HG03378 (cell line): ENCODE measurements at regions not wholly inside any gene's neighbourhood (a gene's known extent, or its start where the extent isn't known, plus 50 kb on each side); places are given as distances from the start of the nearest gene placed in this dataset.
"Not testable (repeated sequence)": the region's sequence is repeated elsewhere in the genome, so short reads cannot be mapped to it uniquely, and the experiment has no call there.

ENCODE experiments used
- ATAC-seq: cut with Tn5 transposase; IDR thresholded peaks from one replicate; pipeline ENCODE4 v1.9.1; 2021; ENCODE audit warnings: mild to moderate bottlenecking, moderate library complexity; ENCODE audit not compliant: unreplicated experiment

GRCh38 chr15:20022349-20022748 lies 519.3 kb downstream of the GOLGA6L6 start:
- ATAC-seq: not testable (repeated sequence)

DNA sequence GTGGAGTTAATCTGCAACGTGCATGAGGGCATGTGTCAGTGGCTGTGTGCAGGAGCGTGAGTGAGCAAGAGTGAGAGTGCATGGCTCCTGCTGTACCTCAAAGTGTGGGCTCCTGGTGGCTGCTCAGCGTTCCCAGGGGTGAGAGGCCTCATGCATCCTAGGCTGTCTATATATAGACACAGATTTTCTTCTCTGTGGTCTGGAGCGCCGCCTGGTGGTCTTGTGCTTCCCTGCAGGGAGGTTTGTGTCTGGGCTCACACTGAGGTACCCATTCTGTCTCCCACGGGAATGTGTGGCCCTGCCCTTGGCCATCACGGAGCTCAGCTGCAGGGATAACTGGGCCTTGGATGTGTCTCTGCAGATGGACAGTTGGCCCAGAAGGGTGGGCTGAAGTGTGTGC lies 520.2 kb downstream of the GOLGA6L6 start:
- peak; percentile 55 for ATAC-seq

DNA sequence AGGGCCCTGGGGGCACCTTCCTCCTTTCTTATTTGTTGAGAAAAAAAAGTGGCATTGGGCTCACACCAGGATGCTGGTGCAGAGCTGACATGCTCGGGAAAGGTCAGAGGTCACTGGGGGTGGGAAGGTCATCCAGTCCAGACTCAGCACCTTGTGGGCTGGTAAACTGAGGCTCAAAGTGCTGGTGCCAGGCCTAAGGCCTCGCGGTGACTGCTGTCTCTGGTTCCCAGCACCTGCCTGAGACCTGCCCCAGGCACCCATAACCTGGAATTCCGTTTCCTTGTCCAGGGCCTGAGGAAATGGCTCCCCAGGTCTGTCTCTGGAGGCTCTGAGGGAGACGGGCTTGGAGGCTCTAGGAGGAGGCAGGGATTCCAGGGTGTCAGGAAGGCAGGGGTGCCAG lies 521.0 kb downstream of the GOLGA6L6 start:
- not testable (repeated sequence) for ATAC-seq

DNA sequence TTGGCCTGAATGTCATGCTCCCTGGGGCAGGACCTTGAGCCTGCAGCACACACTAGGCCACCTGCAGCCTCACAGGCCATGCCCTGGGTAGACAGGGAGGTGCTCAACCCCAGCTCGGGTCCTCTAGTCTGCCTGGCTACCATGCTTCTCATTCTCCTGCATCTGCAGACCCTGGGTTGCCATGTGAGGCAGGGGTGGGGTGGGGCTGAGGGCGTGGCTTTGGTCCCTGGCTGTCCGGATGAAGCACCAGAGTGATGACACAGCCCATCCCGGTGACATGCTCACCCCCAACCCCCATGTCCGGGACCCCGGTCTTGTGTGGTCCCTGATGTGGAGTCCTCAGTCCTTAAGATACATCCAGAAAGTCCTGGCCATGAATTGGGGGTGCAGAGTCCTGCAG lies 521.8 kb downstream of the GOLGA6L6 start:
- not testable (repeated sequence) for ATAC-seq

- ATAC-seq: not testable (repeated sequence)
These were observed 524.0 kb downstream of the GOLGA6L6 start for GRCh38 chr15:20017581-20017980.

DNA sequence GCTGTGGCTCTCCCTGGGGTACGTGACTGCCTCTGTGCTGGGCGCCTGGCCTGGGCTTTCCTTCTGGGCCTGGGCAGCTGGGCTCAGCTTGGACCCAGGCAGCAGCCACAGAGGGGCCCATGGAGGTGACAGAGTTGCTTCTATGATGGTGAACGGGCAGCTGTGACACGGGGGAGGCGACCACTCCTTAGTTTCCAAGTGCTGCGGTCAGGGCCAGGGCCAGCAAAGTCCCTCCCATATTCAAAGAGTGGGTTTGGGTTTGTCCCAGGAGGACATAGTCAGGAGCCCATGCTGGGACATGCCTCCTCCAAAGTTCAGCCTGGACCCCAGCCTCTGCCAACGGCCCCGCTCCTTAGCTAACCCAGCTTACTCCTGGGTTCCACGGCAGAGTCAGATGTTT lies 524.7 kb downstream of the GOLGA6L6 start:
- ATAC-seq: not testable (repeated sequence)

GRCh38 chr15:20012837-20013236 lies 528.8 kb downstream of the GOLGA6L6 start:
- not testable (repeated sequence) for ATAC-seq

GRCh38 chr15:20010759-20011158 lies 530.8 kb downstream of the GOLGA6L6 start:
- ATAC-seq: not testable (repeated sequence)

DNA sequence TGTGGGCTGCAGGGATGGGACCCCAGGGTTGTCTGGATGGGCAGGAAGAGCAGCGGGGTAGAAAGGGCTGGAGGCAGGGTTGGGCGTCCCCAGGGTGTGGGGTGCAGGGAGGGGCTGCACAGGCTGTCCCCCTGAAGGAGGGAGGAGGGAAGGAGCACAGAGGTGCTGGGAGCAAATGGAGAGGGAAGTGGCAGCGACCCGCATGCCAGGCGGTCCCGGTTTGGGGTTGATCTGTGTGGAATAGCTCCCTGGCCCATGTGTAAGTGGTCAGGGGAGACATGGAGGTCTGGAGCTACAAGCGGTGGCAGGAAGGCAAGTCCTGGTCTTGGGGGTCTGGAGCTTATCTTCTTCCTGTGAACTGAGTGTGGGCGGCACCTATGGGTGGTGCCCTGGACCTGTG lies 532.0 kb downstream of the GOLGA6L6 start:
- ATAC-seq: not testable (repeated sequence)

DNA sequence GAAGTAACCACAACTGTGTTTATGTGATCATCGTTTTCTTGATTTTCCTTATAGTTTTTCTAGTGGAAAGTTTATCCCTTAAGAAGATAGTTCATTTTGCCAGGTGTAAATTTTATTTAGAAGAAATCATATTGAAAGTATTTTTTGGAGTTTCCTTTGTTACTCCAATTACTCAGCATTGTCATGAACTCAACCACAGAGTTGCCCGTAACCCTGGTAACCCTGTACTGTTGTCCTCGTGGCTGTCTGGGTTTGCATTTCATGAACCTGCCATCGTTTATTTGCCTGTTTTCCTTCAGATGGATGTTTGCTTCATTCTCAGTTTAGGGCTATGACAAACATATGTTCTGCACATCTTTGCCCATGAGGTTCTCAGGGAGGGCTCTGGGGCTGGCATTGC lies 534.3 kb downstream of the GOLGA6L6 start:
- ATAC-seq: not testable (repeated sequence)

DNA sequence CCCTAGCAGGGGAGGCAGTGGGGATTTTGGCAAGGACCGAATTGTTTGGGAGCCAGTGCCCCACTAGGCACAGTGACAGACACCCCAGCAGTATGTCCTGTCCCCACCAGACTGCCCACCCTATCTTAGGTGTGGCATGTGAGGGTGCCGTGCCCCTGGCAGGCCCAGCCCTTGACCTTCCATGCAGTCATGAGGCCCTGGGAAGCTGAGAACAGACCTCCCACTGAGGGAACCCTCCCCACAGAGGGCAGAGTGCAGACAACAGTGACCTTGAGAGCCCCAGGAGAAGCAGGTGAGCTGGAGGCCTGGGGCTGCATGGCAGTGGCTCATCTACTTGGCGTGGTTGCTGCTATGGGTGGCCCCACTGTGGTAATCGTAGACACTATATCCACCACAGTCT lies 538.1 kb downstream of the GOLGA6L6 start:
- ATAC-seq: not testable (repeated sequence)

- ATAC-seq: not testable (repeated sequence)
These were observed 539.0 kb downstream of the GOLGA6L6 start for GRCh38 chr15:20002560-20002959.

- ATAC-seq: not testable (repeated sequence)
These were observed 544.9 kb downstream of the GOLGA6L6 start for GRCh38 chr15:19996574-19997194.

DNA sequence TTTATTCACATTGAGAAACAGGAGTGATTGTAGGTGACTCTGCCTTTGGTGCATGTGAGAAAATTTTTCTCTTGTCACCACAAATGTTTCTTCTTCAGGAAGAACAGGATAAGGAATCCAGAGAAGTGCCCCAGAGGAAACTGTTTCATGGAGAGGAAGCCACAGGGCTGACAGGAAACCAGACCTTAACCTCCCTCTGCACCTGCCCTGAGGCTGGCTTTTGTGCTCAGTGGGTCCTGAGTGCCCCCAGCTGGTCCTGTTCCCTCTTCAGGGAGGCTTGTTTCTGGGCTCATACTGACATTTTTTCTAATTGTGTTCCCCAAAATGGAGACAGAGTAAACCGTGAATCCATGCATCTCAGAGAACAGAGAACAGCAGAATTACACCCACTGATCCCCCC lies 546.3 kb downstream of the GOLGA6L6 start:
- not testable (repeated sequence) for ATAC-seq

- ATAC-seq: no peak
These were observed 549.2 kb downstream of the GOLGA6L6 start for GRCh38 chr15:19992428-19992827.

- ATAC-seq: no peak
These were observed 553.4 kb downstream of the GOLGA6L6 start for GRCh38 chr15:19988094-19988660.

- no peak for ATAC-seq
These were observed 554.1 kb downstream of the GOLGA6L6 start for GRCh38 chr15:19987389-19988048.

- ATAC-seq: no peak
These were observed 557.5 kb downstream of the GOLGA6L6 start for GRCh38 chr15:19984101-19984500.

- ATAC-seq: no peak
These were observed 566.6 kb downstream of the GOLGA6L6 start for GRCh38 chr15:19974998-19975397.

DNA sequence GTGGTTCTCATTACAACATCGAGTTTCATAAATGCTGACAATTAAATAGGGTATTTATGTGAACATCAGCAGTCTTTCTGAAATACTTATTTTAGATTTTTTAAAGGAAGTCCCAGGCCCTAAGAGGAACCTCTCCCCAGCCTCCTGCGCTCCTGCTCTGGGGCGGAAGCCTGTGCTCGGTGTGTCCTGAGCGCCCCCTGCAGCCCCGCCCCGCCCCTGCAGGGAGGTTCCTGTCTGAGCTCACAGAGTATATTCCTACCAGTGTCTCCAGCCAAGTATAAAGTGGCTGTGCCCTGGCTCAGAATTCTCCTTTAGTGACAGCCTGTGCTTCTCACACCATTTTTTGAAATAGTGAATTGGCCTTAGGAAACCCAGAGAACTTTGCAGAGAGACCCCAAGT lies 567.9 kb downstream of the GOLGA6L6 start:
- no peak for ATAC-seq

GRCh38 chr15:19972582-19972981 lies 569.0 kb downstream of the GOLGA6L6 start:
- not testable (repeated sequence) for ATAC-seq

- ATAC-seq: not testable (repeated sequence)
These were observed 576.0 kb downstream of the GOLGA6L6 start for GRCh38 chr15:19965574-19965973.
